ENCODE measurements at regions not wholly inside any gene's neighbourhood (a gene's known extent, or its start where the extent isn't known, plus 50 kb on each side); places are given as distances from the start of the nearest gene placed in this dataset.
"Not testable (repeated sequence)": the region's sequence is repeated elsewhere in the genome, so short reads cannot be mapped to it uniquely, and the experiment has no call there.

DNA sequence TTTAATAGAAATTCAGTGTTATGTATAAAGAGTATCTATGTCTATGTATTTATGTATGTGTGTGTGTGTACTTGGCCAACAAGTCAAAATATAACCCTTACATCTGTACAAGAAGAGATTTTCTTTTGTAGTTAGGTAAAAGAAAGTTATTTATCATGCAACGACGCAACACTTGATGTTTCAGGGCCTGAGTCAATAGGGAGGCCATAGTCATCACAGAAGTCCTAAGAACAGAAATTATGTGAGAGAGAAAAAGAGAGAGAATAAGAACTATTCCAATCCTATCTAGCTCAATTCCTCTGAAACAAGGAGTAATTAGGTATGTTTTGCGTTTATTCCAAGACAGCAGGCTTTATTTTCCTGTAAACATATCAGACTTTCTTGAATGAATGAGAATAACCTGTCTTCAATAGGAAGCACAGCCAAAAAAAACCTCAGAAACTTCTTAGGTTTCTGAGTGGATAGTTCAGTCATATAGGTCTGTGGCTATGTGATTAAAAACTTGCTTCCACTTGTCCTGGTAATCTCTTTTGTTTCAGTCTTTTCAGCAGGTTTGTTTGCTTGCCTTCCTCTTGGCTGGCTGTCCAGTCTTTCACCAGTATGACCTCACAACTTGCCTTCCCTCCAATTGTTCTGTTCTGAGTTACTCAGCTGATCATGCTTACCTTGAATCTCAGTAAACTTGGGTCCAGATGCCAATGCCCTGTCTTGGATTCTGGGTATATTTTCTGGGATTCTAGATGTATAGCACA is 382.4 kb upstream of the GBE1 start:
- DNase-seq = no peak

DNA sequence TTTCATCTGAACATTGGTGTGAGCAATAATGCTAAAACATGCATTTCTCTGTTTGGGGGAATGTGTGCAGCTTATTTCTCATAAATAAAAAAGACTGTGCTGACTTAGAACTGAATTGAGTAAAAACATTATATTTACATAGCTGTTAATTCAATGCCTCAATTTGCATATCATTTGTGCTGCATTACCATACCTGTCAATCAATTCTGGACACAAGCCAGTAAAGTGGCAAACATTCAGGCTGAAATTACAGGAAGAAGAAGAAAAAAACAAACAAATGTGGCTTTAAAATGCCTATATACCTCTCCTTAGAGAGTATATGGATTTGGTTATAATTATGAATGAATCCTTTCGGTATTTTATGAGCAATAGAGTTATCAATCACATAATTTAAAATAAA is 380.1 kb upstream of the GBE1 start:
- DNase-seq = no peak

DNA sequence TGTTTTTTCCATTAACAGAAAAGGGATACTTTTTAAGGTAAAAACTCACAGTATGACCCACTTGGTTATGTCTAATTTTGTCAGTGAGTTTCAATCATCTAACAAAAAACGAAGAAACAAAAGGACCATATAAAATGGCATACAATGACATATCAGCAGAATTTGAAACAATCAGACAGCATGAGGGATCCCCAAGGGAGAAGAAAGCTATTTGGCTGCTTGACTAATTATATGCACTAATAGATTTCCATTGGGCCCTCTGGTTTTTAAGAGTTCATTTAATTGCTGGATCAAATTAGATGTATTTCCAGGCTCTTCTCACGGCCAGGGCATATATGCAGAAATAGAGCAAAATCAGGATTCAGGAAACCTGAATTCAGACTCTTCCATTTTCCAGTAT is 376.4 kb upstream of the GBE1 start:
- DNase-seq = no peak

DNA sequence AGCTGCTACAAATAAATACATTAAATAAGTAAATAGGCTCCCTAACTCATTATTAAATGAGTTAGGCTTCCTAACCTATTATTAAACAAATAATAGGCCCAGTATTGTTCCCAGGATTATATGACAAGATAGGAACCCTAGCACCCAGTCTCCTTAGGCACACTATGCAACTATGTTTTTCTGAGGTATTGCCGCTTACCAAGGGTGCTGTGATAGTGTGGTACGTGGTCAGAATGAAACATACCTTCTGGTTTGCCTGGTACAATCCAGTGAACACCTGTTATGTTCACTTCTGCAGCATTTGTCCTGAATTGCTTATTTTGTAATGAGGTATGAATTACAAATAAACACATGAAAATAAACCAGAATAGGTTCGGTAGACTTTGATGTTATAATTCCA is 375.6 kb upstream of the GBE1 start:
- DNase-seq = no peak

DNA sequence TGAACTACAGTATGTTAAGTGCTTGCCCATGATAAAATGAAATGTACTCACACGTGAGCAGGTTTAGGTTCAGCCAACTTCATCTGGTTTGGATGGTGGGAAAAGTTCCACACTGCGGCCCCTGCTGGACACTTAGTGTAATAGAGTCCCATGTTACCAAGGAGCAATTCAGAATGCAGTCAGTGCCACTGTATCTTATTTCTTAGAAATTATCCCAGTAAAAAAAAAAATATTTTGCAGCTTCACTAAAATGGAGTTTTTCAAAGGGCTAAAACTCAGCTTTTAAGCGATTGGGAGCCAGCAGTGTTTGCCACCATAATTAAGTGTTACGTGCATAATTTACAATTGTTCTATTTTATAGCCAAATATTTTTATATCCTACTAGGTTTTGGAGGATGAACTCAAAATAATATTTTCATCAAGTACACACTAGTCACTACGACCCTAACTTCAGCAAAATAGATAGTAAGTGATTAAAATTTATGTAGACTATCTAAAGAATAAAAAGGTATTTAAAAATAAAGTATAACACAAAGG is 371.7 kb upstream of the GBE1 start:
- peak; percentile 41 for DNase-seq

DNA sequence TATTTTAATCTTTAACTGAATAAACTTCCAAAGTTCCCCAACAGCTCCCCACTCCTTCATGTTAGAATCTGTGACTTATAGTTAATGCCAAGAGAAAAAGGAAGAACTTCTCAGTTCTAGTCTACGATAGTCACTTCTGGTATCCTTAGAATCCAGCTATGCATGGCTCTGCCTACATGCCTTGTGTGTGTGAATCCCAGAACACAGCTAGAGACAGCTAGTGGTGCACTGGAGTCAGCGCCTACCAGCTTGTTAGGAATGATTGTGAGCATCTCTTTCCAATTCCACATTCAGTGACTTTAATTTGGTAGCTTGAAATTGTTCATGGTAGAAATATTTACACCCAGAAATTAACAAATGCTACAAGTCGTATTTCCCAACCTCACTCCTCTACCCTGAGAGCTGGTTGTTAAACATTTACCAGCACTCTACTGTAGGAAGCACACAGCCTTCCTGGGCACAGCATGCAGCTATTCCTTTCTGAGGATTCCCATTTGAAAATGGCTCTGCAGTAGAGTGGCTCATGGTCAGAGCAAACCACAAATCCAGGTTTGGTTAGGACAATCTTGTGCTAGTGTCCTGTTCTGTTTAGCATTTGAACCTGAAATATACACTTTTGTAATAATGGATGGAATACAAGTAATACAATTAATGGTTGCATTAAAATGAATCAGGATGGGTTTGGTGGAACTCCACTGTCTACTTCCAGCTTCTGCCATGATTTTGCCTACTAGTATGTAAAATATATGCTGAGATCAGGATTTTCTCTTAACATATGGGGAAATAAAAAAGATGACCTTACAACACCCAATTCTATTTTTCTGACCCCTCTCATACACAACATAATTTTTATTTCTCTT is 371.0 kb upstream of the GBE1 start:
- DNase-seq = no peak

DNA sequence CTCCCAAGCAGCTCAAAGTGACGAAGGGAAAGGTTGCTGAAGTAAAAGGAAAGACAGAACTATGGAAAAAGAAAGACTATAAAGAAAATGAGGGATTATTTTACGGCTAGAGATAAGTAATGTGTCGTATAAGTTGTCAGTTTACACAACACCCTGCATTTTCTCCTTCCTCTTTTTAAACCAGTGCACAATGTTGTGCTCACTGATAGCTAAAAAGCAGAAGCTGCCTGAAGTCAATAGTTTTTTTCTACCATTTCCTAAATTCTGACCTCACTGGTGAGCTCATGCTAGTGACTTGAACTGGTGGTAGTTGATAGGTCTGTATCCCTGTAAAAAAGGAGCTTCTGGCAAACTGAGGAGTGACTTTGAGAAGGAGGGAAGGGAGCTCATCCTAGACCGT is 368.6 kb upstream of the GBE1 start:
- no peak for DNase-seq

DNA sequence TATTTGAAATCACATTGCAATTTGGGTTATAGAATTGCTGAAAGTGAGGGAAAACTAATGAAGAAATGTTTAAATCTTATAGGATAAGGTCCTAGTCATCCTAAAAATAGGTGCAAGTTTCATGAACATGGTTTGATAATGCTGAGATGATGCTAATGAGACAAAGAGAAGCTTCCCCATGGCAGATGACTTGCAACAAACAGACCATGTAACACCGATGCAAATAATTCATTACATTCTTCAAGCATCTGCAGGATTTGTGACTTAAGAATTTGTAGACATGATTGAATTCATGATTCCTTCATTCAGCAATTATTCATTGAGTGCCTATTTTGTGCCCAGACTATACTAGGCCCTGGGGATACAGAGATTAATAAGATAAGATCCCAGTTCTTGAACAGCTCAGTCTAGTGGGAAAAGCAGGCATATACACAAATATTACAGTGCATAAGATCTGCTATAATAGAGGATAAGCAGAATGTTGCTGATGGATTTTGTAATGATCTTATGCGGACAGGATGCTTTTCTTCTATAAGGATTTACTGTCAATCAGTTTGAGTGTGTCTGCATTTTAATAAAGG is 367.9 kb upstream of the GBE1 start:
- DNase-seq = no peak

DNA sequence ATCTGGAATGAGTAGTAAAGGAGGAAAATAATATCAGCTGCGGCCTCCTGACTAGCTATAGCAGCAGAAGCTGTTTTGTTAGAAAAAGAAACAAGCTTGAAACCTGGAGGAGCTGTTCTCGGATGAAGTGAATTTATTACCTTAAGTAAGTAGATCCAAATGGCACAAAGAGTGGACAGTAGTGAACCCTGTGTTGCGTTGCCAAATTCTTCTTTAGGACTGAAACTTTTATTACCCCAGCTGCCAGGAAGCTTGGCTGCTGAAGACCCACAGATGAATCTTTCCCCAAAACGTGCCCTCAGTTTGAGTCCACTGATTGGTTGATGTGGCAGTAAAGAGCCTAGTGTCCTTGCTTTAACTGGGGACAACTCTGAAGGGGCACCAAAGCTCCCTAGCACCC is 366.8 kb upstream of the GBE1 start:
- DNase-seq = no peak

DNA sequence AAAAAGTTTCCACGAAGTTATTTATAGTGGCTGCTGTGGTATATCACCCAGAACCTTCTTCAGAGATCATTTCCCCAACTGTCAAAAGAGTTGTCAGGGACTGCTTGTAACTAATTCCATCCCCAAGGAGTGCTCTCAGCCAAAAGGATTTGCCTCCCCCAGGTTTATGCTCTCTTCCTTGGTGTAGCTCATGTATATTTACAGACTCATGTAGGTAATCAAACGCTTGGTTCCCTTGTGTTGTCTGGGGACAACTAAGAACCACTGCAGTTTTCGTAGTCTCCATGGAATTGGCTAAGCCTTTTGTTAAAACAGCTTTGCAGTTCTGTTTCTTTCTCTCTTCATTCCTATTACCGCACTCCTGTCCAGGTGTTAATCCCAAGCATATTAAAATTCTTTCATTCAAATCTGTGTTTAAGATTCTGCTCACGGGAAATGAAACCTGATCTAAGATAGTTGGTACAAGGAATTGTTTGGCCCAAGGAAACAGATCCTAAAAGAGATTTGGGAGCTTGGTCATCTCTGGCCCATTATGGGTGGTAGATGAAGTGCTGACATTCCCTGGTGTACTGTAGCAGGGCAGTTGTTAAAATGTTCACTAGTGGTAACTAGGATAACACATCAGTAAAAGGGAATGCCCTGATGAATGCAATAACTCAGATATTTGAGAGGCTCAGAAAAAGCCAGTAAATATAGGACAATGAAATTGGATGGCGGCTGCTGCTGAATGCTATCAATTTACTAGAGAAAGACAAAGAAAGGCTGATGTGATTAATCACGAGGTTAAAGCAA is 361.3 kb upstream of the GBE1 start:
- no peak for DNase-seq

DNA sequence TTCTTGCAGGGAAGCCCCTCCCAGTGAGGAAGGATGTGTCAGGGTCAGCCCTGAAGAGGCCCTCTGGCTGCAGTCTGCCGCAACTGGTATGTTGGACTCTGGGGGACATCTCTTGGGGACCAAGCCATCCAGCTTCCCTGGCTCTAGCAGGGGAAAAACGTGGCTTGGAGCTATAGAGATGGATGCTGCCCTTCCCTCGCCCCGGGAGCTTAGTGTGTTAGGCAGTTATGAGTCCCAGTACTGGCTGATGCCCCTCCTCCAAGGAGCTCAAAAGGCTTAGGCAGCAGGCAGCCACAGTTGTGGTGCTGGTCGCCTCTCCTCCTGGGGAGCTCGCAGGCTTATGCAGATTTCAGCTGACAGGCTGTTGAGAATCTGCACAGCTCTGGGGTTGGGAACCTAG is 353.1 kb upstream of the GBE1 start:
- DNase-seq = no peak

DNA sequence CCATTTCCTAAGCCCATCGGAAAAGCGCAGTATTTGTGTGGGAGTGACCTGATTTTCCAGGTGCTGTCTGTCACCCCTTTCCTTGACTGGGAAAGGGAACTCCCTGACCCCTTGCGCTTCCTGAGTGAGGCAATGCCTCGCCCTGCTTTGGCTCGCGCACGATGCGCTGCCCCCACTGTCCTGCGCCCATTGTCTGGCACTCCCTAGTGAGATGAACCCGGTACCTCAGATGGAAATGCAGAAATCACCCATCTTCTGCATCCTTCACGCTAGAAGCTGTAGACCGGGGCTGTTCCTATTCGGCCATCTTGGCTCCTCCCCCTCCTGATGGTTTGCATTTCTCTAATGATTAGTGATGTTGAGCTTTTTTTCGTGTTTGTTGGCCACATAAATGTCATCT is 349.3 kb upstream of the GBE1 start:
- not testable (repeated sequence) for DNase-seq

DNA sequence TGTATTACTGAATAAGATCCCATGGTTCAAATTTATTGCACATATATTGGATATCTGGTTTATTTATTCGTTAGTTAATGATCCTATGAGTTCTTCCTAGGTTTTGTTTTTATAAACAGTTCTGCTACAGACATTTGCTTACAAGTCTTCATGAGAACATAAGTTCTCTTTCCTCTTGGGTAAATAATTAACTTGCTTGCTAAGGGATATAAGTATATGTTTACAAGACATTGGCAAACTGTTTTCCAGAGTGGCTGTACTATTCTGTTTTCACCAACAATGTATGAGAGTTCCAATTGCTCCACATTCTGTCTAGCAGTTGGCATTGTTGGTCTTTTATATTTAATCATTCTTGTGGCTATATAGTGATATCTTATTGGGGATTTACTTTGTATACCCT is 341.8 kb upstream of the GBE1 start:
- DNase-seq = no peak

DNA sequence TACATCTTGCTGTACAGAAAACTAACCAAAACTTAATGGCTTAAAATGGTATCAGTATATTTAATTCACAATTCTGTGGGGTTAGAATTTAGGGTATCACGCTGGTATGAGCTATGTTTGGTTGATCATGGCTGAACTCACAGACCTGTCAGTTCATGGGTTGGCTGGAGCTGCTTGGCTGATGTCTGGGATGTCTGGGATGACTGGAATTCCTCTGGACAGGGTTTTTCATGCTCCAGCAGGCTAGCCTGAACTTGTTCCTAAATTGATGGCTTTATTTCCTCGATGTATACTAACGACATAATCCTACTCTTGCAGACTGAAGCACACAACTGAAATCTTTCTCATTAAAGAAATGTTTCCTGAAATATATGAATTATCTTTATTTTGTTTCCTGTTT is 338.9 kb upstream of the GBE1 start:
- no peak for DNase-seq

DNA sequence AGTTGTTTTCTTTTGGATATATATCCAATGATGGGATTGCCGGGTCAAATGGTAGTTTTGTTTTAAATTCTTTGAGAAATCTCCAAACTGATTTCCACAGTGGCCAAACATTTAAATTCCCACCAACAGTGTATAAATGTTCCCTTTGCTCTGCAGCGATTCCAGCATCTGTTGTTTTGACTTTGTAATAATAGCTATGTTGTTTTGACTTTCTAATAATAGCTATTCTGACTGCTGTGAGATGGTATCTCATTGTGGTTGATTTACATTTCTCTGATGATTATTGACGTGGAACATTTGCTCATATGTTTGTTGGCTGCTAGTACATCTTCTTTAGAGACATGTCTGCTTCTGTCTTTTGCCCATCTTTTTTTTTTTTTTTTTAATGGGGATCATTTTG is 332.2 kb upstream of the GBE1 start:
- DNase-seq = no peak

DNA sequence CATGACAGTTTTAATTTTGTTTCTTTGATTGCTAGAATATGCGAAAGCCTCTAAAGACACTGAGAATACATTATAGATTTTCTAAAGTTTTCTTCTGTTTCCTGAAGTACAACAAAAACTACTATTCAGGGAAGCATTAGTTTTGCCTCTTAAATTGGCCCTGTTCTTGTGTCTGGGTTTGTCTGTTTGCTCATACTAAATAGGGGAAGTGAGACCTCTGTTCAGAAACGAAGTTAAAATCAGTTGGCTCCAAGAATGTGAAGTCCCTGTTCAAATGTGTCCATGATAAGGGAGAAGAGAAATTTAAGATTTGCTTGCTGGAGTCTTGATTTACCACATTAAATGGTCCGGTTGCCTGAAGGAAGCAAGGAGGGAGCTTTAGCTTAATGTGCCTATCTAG is 327.3 kb upstream of the GBE1 start:
- DNase-seq = no peak

DNA sequence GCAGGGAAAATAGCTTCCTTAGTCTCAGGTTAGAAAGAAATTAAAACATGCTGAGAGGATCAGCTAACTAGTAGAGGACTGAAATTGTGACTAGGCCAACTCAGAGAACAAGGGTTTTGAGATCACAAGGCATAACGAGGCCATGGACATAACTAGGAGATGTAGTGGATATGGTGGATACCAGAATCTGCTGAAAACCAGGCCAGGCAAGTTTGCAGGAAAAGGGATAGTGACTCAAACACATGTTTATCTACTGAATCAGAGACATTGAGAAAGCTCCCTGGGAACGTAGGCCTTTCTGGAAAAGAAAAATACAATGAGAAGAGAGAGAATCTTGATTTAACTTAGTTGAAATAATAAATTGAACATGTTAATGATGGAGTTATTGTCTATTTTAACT is 326.5 kb upstream of the GBE1 start:
- DNase-seq = no peak

DNA sequence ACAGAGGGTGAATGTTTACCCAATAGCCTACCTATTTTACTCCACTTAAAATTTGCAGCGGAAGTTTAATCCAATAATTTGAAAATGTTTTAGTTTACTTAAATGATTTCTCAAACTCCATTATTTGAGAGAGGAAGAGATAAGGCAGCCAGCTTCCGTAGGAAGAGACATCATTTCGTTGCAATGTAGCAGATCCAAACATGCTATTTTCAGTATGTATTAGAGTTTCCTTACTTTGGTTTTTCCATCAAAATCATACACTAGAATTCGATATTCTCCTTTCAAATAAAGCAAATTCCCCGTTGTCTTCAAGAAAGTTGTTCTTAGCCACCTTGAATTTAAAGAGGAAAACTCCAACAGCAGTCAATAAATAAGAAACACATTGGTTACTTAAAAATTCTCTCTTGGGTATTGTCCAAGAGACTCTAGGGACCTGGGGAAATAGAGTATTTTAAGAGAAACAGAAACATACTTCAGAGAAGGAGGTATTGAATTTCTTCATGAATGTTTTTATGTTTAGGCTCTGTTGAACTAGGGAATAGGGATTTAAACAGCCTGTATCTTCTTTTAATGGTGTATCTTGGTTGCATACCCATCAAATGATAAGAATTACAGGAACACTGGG is 324.5 kb upstream of the GBE1 start:
- no peak for DNase-seq

DNA sequence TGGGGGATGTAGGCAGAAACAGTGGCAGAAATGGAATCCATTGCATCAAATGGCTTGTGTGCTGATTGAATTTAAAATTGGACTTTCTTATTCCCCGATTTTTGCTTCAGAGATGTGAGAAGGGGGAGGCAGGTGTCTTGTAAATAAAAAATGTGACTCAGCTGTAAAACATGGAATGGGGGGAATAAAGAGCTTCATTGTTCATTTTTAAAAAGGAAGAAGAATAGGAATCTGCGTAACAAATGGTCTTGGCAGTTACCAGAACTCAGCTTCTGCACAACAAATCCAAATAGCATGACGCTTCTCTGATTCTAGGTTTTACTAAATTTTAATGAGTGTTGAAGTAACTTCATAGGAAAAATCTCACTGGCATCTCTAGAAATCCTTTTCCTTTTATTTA is 323.9 kb upstream of the GBE1 start:
- no peak for DNase-seq

DNA sequence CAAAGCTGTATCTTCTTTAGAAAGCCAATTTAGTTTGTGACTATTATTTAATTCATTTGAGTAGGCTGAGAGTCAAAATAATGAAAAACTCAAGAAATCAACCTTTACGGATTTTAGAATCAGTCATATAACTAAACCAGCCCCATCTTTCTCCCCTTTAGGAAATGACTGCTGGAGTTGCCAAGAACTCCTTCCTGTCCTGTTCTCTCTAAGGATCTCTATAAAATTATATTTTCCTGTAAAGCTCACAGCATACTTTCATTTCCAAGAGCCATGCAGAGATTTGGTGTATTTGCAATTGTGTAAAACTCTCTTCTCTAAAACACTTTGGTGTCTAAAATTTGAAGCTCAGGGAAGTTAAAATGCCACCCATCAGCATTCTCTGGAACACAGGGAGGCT is 323.4 kb upstream of the GBE1 start:
- DNase-seq = no peak

DNA sequence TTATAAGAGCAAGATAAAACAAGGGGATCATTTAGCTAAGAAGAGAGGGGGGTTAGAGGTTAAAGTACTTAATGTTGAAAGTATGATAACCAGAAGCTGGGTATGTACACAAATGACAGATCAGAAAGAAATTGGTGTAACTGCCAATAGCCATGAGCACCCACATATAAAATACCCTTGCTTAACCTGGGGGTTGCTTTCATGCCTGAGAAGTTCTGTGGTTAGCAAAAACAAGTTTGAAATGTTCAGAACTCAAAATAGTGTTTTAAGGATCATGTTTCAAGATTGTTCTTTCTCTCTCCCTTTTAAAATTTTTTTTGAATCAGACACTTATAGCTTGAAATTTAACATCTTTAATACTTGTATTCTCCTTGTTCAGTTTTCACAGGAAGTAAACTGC is 321.4 kb upstream of the GBE1 start:
- no peak for DNase-seq

DNA sequence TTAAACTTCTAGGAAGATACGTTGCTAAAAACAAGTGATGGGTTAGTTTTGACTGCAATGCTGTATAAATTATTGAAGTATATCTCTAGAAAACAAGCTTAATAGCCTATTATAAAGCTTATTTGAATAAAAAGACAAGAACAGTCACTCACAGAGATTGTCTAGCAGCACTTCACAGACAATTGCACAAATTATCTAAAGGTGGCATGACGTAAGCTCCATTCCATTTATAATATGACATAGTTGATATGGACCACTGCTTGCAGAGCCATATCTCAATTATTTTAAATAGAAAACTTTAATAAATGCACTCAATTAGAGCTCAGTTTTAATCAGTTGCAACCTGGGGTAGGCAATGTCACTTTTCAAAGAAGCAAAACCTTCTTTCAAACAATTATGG is 319.9 kb upstream of the GBE1 start:
- no peak for DNase-seq

DNA sequence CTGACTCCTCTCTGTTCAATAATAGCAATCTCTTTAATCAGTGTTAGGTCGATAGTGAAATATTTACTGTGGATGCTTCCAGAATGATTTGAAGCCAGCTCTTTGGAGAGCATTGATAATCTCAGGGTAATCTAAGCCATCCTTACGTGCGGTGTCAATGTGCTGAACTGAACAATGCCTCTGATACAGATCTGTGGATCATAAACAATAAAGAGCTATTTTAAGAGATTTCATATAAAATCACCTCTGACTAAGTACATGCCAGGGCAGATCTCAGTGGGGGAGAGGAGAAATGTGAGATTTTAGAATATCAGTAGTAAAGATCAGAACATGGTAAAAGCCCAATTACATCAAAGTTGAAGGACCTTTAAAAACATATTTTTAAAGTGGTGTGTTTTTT is 319.3 kb upstream of the GBE1 start:
- DNase-seq = no peak

All from left hindlimb (tissue), 1 donor.